Adrenal gland (tissue), 5 donors: ENCODE measurements at regions not wholly inside any gene's neighbourhood (a gene's known extent, or its start where the extent isn't known, plus 50 kb on each side); places are given as distances from the start of the nearest gene placed in this dataset.
"Not testable (repeated sequence)": the region's sequence is repeated elsewhere in the genome, so short reads cannot be mapped to it uniquely, and the experiment has no call there.

ENCODE experiments used
- CTCF ChIP-seq, 6 experiments: fragments of 450-650 bp in 4 of 6; fragments of 200-600 bp in 2 of 6; sonication (generic) in 1 of 6; IDR thresholded peaks; 1 replicate in 5 of 6; 2 replicates in 1 of 6; pipeline versions ENCODE4 v1.5.1 to v1.8.0; 2016 to 2021; ENCODE audit warnings: antibody characterized with exemption in 6 of 6, mild to moderate bottlenecking in 2 of 6, moderate library complexity in 1 of 6
- POLR2A ChIP-seq, 2 donors: fragments of 450-650 bp; IDR thresholded peaks; one replicate each; pipeline ENCODE4 v1.6.1; 2017; ENCODE audit warnings: antibody characterized with exemption in 2 of 2, mild to moderate bottlenecking in 2 of 2, moderate library complexity in 1 of 2
- donor health status: DM: no; HTN: no; CAD: no.

- TF ChIP-seq POLR2A, CTCF (IDR thresholded peaks at IDR 0.05): not testable (repeated sequence)
Measured at GRCh38 chr2:111545723-111546431, 338.1 kb downstream of the ANAPC1 start.
